Ovary (tissue), 7 donors: ENCODE measurements at regions not wholly inside any gene's neighbourhood (a gene's known extent, or its start where the extent isn't known, plus 50 kb on each side); places are given as distances from the start of the nearest gene placed in this dataset.

ENCODE experiments used
- DNase-seq, 5 donors: peaks; one replicate each; pipeline ENCODE4 v3.0.0-alpha.2; 2019 to 2020
- H3K27ac ChIP-seq, 2 donors: fragments of 200-600 bp; one replicate each; pipeline versions ENCODE4 v1.5.1 to v1.8.0; 2019 to 2022
- H3K27me3 ChIP-seq: fragments of 200-600 bp; one replicate; pipeline ENCODE4 v1.8.0; 2022
- H3K36me3 ChIP-seq: fragments of 200-600 bp; sonication (generic); one replicate; pipeline ENCODE4 v1.5.1; 2019
- H3K4me1 ChIP-seq: one replicate; pipeline ENCODE4 v1.8.1; 2013; ENCODE audit warnings: mild to moderate bottlenecking, moderate library complexity; ENCODE audit not compliant: insufficient read depth
- H3K4me3 ChIP-seq: fragments of 200-600 bp; sonication (generic); one replicate; pipeline ENCODE4 v1.5.1; 2017
- H3K9me3 ChIP-seq, 2 donors: fragments of 200-600 bp in 1 of 2; sonication (generic) in 1 of 2; one replicate each; pipeline versions ENCODE4 v1.5.1 to v1.8.1; 2013 to 2019; ENCODE audit warnings: mild to moderate bottlenecking in 1 of 2, moderate library complexity in 1 of 2
- EP300 ChIP-seq: sonication (generic); formaldehyde crosslinking; IDR thresholded peaks from one replicate; pipeline ENCODE4 v1.6.1; 2017; ENCODE audit warnings: antibody characterized with exemption
- POLR2A ChIP-seq: fragments of 450-650 bp; IDR thresholded peaks from one replicate; pipeline ENCODE4 v1.6.1; 2017; ENCODE audit warnings: antibody characterized with exemption, mild to moderate bottlenecking, moderate library complexity
- WGBS, 3 donors: extraction: QIAGEN DNeasy Blood & Tissue Kit in 1 of 3; methylation state at CpG; one replicate each; pipeline versions ENCODE4 v1.1.5 to v1.1.7; 2013 to 2017; 5-methylcytosine and 5-hydroxymethylcytosine counted together
- intact Hi-C, 4 donors: fragments of 100-400 bp; cut with DNase I; formaldehyde crosslinking; loops; one replicate each; pipeline versions ENCODE4 v1.11.0 to v1.15.1; 2022 to 2023
- TF ChIP-seq, protein P1 (sequence below), 3 donors: fragments of 450-650 bp in 2 of 3; fragments of 200-600 bp in 1 of 3; IDR thresholded peaks; one replicate each; pipeline versions ENCODE4 v1.5.1 to v1.8.0; 2016 to 2022; ENCODE audit warnings: antibody characterized with exemption in 3 of 3, mild to moderate bottlenecking in 1 of 3
- donor health status: DM: no; HTN: no; CAD: no; lungs with moderate emphysema.
- donor health status: DM: no; HTN: no; CAD: no.
- donor health status: Bipolar disorder and iron deficiency.
- donor health status: DM: no; HTN: no; CAD: no.
- donor health status: DM: yes; HTN: yes; CAD: no.

GRCh38 chr7:116393654-116394053 is 105.9 kb upstream of the CAV2 start:
- intact Hi-C loops, result no loop called here
- no peak for TF ChIP-seq EP300
- no peak for TF ChIP-seq POLR2A
- TF ChIP-seq, protein P1, sequence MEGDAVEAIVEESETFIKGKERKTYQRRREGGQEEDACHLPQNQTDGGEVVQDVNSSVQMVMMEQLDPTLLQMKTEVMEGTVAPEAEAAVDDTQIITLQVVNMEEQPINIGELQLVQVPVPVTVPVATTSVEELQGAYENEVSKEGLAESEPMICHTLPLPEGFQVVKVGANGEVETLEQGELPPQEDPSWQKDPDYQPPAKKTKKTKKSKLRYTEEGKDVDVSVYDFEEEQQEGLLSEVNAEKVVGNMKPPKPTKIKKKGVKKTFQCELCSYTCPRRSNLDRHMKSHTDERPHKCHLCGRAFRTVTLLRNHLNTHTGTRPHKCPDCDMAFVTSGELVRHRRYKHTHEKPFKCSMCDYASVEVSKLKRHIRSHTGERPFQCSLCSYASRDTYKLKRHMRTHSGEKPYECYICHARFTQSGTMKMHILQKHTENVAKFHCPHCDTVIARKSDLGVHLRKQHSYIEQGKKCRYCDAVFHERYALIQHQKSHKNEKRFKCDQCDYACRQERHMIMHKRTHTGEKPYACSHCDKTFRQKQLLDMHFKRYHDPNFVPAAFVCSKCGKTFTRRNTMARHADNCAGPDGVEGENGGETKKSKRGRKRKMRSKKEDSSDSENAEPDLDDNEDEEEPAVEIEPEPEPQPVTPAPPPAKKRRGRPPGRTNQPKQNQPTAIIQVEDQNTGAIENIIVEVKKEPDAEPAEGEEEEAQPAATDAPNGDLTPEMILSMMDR (IDR thresholded peaks at IDR 0.05), result no peak
- H3K4me3 ChIP-seq, result no peak overlapping the region
- peak in 1 of 5 donors; percentile 30 for DNase-seq
- H3K36me3 ChIP-seq, result no peaks in the 10 kb centered on the region
- no peaks in the 10 kb centered on the region for H3K27me3 ChIP-seq
- peaks cover 3% of the 10 kb centered on the region for H3K4me1 ChIP-seq
- no peak overlapping the region for H3K27ac ChIP-seq
- no peaks in the 10 kb centered on the region for H3K9me3 ChIP-seq
- WGBS, 3 donors, result 34 to 45% (median 38%) methylated on average over 6 of the region's 6 CpGs

- Histone ChIP-seq H3K27me3 (no peaks in the 10 kb centered on the region), H3K36me3 (no peaks in the 10 kb centered on the region), H3K27ac (no peak overlapping the region), H3K9me3 (no peaks in the 10 kb centered on the region), H3K4me1 (peaks cover 3% of the 10 kb centered on the region), H3K4me3 (no peak overlapping the region)
- intact Hi-C loops, result no loop called here
- no peak for DNase-seq
- TF ChIP-seq, protein P1 (IDR thresholded peaks at IDR 0.05), result no peak
- no peak for TF ChIP-seq EP300
- WGBS, 3 donors, result 91 to 95% (median 92%) methylated on average over 11 of the region's 11 CpGs
Measured at GRCh38 chr7:116394106-116394505, 105.4 kb upstream of the CAV2 start.

DNA sequence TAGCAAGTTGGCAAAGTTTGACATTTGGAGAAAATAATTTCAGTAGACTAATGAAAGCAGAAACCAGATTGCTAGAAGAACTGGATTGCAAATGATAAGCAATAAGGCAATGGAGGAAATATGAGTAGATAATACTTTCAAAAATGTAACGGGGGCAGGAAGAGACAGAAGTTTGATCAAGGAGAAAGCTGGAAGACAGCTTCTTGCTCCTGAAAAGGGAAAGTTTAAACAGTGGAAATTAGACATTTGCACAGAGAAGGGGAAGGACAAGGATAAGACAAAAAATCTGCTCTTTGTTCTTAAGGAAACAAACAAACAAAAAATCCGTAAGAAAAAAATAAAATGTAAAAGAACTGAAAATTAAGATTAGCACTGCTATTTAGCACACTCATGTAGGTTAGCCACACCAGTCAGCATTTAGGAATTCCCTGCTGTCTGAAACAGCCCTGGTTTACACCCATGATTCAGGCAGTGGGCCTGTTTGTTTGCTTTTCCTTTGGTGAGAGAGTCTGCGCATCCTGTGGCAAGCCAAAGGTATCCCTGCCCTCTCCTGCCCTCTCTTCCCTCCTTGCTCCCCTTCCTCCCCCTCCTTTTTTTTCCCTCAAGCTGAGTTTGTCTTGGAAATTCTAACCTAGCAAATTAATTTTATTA is 104.3 kb upstream of the CAV2 start:
- WGBS, 3 donors, result 16 to 28% (median 16%) methylated on average over 3 of the region's 3 CpGs
- H3K27ac ChIP-seq, result no peak overlapping the region
- peak in 3 of 5 donors; percentile 13 to 29 (median 21) for DNase-seq

DNA sequence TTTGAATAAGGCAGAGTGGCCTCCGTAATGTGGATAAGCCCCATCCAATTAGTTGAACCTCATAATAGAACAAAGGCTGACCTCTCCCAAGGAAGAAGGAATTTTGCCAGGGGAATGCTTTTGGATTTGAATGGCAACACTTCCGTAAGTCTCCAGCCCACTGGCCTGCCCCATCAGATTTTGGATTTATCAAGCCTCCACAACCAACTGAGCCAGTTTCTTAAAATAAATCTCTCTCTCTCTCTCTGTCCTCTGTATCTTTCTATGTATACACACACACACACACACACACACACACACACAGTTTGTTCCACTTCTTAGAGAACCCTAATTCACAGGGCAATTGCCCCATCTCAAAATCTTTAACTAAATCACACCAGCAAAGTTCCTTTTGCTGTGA is 100.9 kb upstream of the CAV2 start:
- 93 to 97% (median 97%) methylated on average over 2 of the region's 2 CpGs for WGBS, 3 donors
- Histone ChIP-seq H3K9me3 (no peaks in the 10 kb centered on the region), H3K27ac (no peak overlapping the region), H3K4me3 (no peak overlapping the region), H3K36me3 (no peaks in the 10 kb centered on the region), H3K4me1 (peaks cover 3% of the 10 kb centered on the region), H3K27me3 (no peaks in the 10 kb centered on the region)
- intact Hi-C loops, result no loop called here
- TF ChIP-seq POLR2A (no peak), EP300 (no peak)
- TF ChIP-seq, protein P1 (IDR thresholded peaks at IDR 0.05), result no peak
- DNase-seq, result no peak

More for the DNA sequence above, 104.3 kb upstream of the CAV2 start:
- Histone ChIP-seq H3K9me3 (no peaks in the 10 kb centered on the region), H3K27me3 (no peaks in the 10 kb centered on the region), H3K4me3 (no peak overlapping the region), H3K36me3 (no peaks in the 10 kb centered on the region), H3K4me1 (peaks cover 3% of the 10 kb centered on the region)
- intact Hi-C loops, result no loop called here
- TF ChIP-seq EP300 (no peak), POLR2A (no peak)
- TF ChIP-seq, protein P1 (IDR thresholded peaks at IDR 0.05), result no peak
